ENCODE measurements at regions not wholly inside any gene's neighbourhood (a gene's known extent, or its start where the extent isn't known, plus 50 kb on each side); places are given as distances from the start of the nearest gene placed in this dataset.
"Not testable (repeated sequence)": the region's sequence is repeated elsewhere in the genome, so short reads cannot be mapped to it uniquely, and the experiment has no call there.

GRCh38 chr5:154673506-154673905 is 81.7 kb upstream of the LARP1 start:
- TF ChIP-seq, protein P1, sequence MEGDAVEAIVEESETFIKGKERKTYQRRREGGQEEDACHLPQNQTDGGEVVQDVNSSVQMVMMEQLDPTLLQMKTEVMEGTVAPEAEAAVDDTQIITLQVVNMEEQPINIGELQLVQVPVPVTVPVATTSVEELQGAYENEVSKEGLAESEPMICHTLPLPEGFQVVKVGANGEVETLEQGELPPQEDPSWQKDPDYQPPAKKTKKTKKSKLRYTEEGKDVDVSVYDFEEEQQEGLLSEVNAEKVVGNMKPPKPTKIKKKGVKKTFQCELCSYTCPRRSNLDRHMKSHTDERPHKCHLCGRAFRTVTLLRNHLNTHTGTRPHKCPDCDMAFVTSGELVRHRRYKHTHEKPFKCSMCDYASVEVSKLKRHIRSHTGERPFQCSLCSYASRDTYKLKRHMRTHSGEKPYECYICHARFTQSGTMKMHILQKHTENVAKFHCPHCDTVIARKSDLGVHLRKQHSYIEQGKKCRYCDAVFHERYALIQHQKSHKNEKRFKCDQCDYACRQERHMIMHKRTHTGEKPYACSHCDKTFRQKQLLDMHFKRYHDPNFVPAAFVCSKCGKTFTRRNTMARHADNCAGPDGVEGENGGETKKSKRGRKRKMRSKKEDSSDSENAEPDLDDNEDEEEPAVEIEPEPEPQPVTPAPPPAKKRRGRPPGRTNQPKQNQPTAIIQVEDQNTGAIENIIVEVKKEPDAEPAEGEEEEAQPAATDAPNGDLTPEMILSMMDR (IDR thresholded peaks at IDR 0.05; ENCODE audit: borderline replicate concordance, extremely low read depth, insufficient read depth), result no peak
- H3K9me3 ChIP-seq (ENCODE audit: control insufficient read depth in 2 of 3, insufficient read depth in 1 of 3, low read length in 3 of 3), result no peaks in the 10 kb centered on the region
- no peak for FAIRE-seq
- no peaks in the 10 kb centered on the region for H3K27me3 ChIP-seq (ENCODE audit: control insufficient read depth, insufficient read depth, low read length)
- H3K9ac ChIP-seq (ENCODE audit: low read length in 3 of 3), result no peak overlapping the region
- H3K27ac ChIP-seq (ENCODE audit: low read depth in 2 of 2, low read length in 2 of 2), result no peak overlapping the region
- H3K36me3 ChIP-seq (ENCODE audit: control insufficient read depth in 2 of 3, insufficient read depth in 3 of 3, low read length in 3 of 3), result no peaks in the 10 kb centered on the region
- no peak for DNase-seq
- H3K4me1 ChIP-seq (ENCODE audit: control insufficient read depth in 2 of 3, insufficient read depth in 2 of 3, low read depth in 1 of 3, low read length in 3 of 3), result no peaks in the 10 kb centered on the region
- intact Hi-C loops (cut with DNase I), result no loop called here
- no peak overlapping the region for H3K4me3 ChIP-seq (ENCODE audit: low read length in 3 of 3)

- H3K4me1 ChIP-seq (ENCODE audit: control insufficient read depth in 2 of 3, insufficient read depth in 2 of 3, low read depth in 1 of 3, low read length in 3 of 3); DNase-seq; H3K36me3 ChIP-seq (ENCODE audit: control insufficient read depth in 2 of 3, insufficient read depth in 3 of 3, low read length in 3 of 3); FAIRE-seq; H3K4me3 ChIP-seq (ENCODE audit: low read length in 3 of 3); H3K27ac ChIP-seq (ENCODE audit: low read depth in 2 of 2, low read length in 2 of 2); H3K9me3 ChIP-seq (ENCODE audit: control insufficient read depth in 2 of 3, insufficient read depth in 1 of 3, low read length in 3 of 3); H3K9ac ChIP-seq (ENCODE audit: low read length in 3 of 3); intact Hi-C loops (cut with DNase I); H3K27me3 ChIP-seq (ENCODE audit: control insufficient read depth, insufficient read depth, low read length): not testable (repeated sequence)
Measured at GRCh38 chr5:154669913-154670312, 85.3 kb upstream of the LARP1 start.

DNA sequence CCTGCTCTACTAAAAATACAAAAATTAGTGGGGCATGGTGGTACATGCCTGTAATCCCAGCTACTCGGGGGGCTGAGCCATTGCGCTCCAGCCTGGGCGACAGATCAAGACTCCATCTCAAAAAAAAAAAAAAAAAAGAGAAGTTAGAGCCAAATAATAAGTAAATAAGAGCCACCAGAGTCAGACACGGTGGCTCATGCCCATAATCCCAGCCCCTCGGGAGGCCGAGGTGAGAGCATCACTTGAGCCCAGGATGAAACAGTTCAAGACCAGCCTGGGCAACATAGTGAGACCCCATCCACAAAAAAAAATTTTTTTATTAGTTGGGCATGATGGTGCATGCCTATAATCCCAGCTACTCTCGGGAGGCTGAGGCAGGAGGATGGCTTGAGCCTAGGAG is 85.8 kb upstream of the LARP1 start:
- Histone ChIP-seq H3K36me3 (ENCODE audit: control insufficient read depth in 2 of 3, insufficient read depth in 3 of 3, low read length in 3 of 3) (no peaks in the 10 kb centered on the region), H3K4me1 (ENCODE audit: control insufficient read depth in 2 of 3, insufficient read depth in 2 of 3, low read depth in 1 of 3, low read length in 3 of 3) (no peaks in the 10 kb centered on the region), H3K27me3 (ENCODE audit: control insufficient read depth, insufficient read depth, low read length) (no peaks in the 10 kb centered on the region), H3K27ac (ENCODE audit: low read depth in 2 of 2, low read length in 2 of 2) (no peak overlapping the region), H3K9ac (ENCODE audit: low read length in 3 of 3) (no peak overlapping the region), H3K4me3 (ENCODE audit: low read length in 3 of 3) (no peak overlapping the region), H3K9me3 (ENCODE audit: control insufficient read depth in 2 of 3, insufficient read depth in 1 of 3, low read length in 3 of 3) (peaks cover 0 to 7% (median 0%) of the 10 kb centered on the region in 3 donors)
- no peak for DNase-seq
- no peak for FAIRE-seq
- TF ChIP-seq, protein P1 (IDR thresholded peaks at IDR 0.05; ENCODE audit: borderline replicate concordance, extremely low read depth, insufficient read depth), result no peak
- intact Hi-C loops (cut with DNase I), result no loop called here

GRCh38 chr5:154664869-154665268 is 90.3 kb upstream of the LARP1 start:
- peaks cover 0 to 7% (median 0%) of the 10 kb centered on the region in 3 donors for H3K9me3 ChIP-seq (ENCODE audit: control insufficient read depth in 2 of 3, insufficient read depth in 1 of 3, low read length in 3 of 3)

More at GRCh38 chr5:154664869-154665268, 90.3 kb upstream of the LARP1 start:
- Histone ChIP-seq H3K36me3 (ENCODE audit: control insufficient read depth in 2 of 3, insufficient read depth in 3 of 3, low read length in 3 of 3) (no peaks in the 10 kb centered on the region), H3K27me3 (ENCODE audit: control insufficient read depth, insufficient read depth, low read length) (no peaks in the 10 kb centered on the region), H3K4me3 (ENCODE audit: low read length in 3 of 3) (no peak overlapping the region), H3K9ac (ENCODE audit: low read length in 3 of 3) (no peak overlapping the region), H3K4me1 (ENCODE audit: control insufficient read depth in 2 of 3, insufficient read depth in 2 of 3, low read depth in 1 of 3, low read length in 3 of 3) (no peaks in the 10 kb centered on the region), H3K27ac (ENCODE audit: low read depth in 2 of 2, low read length in 2 of 2) (no peak overlapping the region)
- TF ChIP-seq, protein P1 (IDR thresholded peaks at IDR 0.05; ENCODE audit: borderline replicate concordance, extremely low read depth, insufficient read depth), result no peak
- FAIRE-seq, result no peak
- no peak for DNase-seq
- intact Hi-C loops (cut with DNase I), result no loop called here
